Mucosa of descending colon (tissue), 3 donors: ENCODE measurements at regions not wholly inside any gene's neighbourhood (a gene's known extent, or its start where the extent isn't known, plus 50 kb on each side); places are given as distances from the start of the nearest gene placed in this dataset.

Experiments
- ATAC-seq: fragments of 200-7000 bp; cut with Tn5 transposase; one replicate; pipeline ENCODE4 v1.9.1; 2020; ENCODE audit warnings: mild to moderate bottlenecking, moderate library complexity
- DNase-seq, 3 donors: peaks; one replicate each; pipeline ENCODE4 v3.0.0-alpha.2; 2020
- H3K36me3 ChIP-seq: fragments of 200-600 bp; one replicate; pipeline ENCODE4 v1.8.0; 2021; ENCODE audit warnings: low read depth, mild to moderate bottlenecking
- H3K4me1 ChIP-seq: fragments of 200-600 bp; one replicate; pipeline ENCODE4 v1.8.0; 2021; ENCODE audit warnings: low read depth, mild to moderate bottlenecking
- H3K4me3 ChIP-seq: fragments of 200-600 bp; one replicate; pipeline ENCODE4 v1.8.0; 2021; ENCODE audit warnings: mild to moderate bottlenecking
- H3K9me3 ChIP-seq: fragments of 200-600 bp; one replicate; pipeline ENCODE4 v1.8.0; 2021; ENCODE audit warnings: mild to moderate bottlenecking
- CTCF ChIP-seq: fragments of 200-600 bp; IDR thresholded peaks from one replicate; pipeline ENCODE4 v1.8.0; 2022; ENCODE audit warnings: antibody characterized with exemption, mild to moderate bottlenecking
- intact Hi-C, 2 donors: fragments of 100-400 bp; cut with DNase I in 1 of 2; cut with micrococcal nuclease in 1 of 2; formaldehyde crosslinking; loops; one replicate each; pipeline versions ENCODE4 v1.11.0 to v1.11.1; 2022; cut with DNase I, micrococcal nuclease
- donor health status: DM: no; HTN: no; CAD: no; lungs with moderate emphysema.
- donor health status: DM: no; HTN: no; CAD: no.
- donor health status: DM: no; HTN: yes; CAD: no.

DNA sequence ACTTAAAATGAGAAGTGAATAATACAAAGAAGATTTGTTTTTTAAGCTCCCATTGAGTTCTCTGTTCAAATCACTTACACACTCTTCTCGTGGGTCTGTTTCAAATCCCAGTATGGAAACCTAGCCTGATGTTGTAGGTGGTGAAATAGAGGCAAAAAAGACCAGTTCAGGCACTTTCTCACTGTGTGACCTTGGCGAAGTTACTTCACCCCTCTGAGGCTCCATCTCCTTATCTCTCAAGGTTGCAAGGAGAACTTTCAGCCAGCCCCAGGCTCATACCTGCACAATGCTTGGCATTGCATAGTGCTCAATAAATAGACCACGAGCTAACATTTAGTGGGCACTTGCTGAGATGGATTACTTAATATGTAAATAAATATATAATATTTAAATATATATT lies 90.1 kb downstream of the PRLHR start:
- Histone ChIP-seq H3K4me1 (no peaks in the 10 kb centered on the region), H3K36me3 (no peaks in the 10 kb centered on the region), H3K4me3 (no peak overlapping the region), H3K9me3 (no peaks in the 10 kb centered on the region)
- DNase-seq (no peak), ATAC-seq (no peak)
- intact Hi-C loops: no loop called here
- TF ChIP-seq CTCF: no peak

- H3K4me1 ChIP-seq: no peaks in the 10 kb centered on the region
- no peak for TF ChIP-seq CTCF
- intact Hi-C loops: no loop called here
- DNase-seq (no peak), ATAC-seq (peak; percentile 82)
- H3K4me3 ChIP-seq: no peak overlapping the region
- H3K9me3 ChIP-seq: no peaks in the 10 kb centered on the region
- no peaks in the 10 kb centered on the region for H3K36me3 ChIP-seq
Observed at GRCh38 chr10:118504467-118505205, 90.8 kb downstream of the PRLHR start.

DNA sequence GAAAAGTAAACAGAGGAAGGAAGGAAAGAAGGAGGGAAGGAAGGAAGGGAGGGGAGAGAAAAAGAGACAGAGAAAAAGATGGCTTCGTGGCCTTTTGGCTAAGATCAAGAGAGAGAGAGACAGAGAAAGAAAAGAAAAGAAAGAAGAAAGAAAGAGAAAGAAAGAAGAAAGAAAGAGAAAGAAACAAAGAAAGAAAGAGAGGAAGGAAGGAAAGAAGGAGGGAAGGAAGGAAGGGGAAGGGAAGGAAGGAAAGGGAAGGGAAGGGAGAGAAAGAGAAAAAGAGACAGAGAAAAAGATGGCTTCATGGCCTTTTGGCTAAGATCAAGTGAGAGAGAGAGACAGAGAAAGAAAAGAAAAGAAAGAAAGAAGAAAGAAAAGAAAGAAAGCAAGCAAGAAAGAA lies 91.4 kb downstream of the PRLHR start:
- no peak for ATAC-seq

GRCh38 chr10:118503192-118503591 lies 92.3 kb downstream of the PRLHR start:
- ATAC-seq: no peak
- H3K36me3 ChIP-seq: no peaks in the 10 kb centered on the region
- no peak for TF ChIP-seq CTCF
- H3K4me1 ChIP-seq: no peaks in the 10 kb centered on the region
- no peak overlapping the region for H3K4me3 ChIP-seq
- DNase-seq: no peak
- H3K9me3 ChIP-seq: no peaks in the 10 kb centered on the region
- intact Hi-C loops: no loop called here

More for the DNA sequence above, 91.4 kb downstream of the PRLHR start:
- no peak for DNase-seq
- Histone ChIP-seq H3K4me3 (no peak overlapping the region), H3K4me1 (no peaks in the 10 kb centered on the region), H3K9me3 (no peaks in the 10 kb centered on the region), H3K36me3 (no peaks in the 10 kb centered on the region)
- TF ChIP-seq CTCF: no peak
- intact Hi-C loops: no loop called here

DNA sequence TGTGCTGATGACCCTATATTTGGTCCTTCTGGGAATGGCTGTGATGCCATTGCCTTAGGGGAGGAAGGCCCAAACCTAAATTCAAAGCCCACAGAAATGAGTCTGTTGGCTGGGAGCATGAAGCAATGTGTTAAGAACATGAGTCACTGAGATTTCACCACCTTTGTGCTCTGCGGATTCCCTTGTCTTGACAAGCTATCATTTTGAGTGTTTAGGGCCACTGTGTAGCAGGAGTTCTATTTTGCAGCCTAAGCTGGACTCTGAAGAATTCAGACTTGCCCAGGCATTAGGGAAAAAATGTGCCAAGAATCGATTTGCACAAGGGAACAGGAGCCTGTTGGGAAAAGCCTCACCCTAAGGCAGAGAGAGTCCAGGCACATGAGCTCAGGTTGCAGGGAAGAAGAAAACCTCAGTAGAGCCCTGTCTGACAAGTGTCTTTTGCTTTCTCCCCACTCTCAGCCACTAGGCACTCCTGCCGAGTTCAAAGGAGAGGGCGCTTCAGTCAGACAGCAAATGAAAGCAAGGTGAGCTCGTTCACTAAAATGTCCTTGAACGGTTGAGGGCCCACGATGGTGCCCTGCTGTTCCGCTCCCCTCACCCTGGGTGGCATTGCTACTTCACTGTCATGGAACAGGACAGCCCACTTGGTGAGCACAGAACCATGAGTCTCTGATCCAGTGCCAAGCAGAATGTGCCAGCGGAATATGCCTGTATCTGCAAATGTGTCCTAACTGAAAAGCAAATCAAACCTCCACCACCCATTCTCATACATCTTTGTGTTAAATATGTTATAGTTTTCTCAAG lies 93.6 kb downstream of the PRLHR start:
- H3K4me3 ChIP-seq: no peak overlapping the region
- no peaks in the 10 kb centered on the region for H3K4me1 ChIP-seq
- no peaks in the 10 kb centered on the region for H3K9me3 ChIP-seq
- no peak for TF ChIP-seq CTCF
- no peak for ATAC-seq
- intact Hi-C loops: no loop called here
- no peaks in the 10 kb centered on the region for H3K36me3 ChIP-seq
- DNase-seq: no peak
